Fibroblast of lung (primary cell): ENCODE measurements at regions not wholly inside any gene's neighbourhood (a gene's known extent, or its start where the extent isn't known, plus 50 kb on each side); places are given as distances from the start of the nearest gene placed in this dataset.
"Not testable (repeated sequence)": the region's sequence is repeated elsewhere in the genome, so short reads cannot be mapped to it uniquely, and the experiment has no call there.

ENCODE experiments used
- EZH2 ChIP-seq: IDR thresholded peaks from 2 replicates; pipeline ENCODE4 v1.5.1; 2012; ENCODE audit warnings: low read length, control low read depth, mild to moderate bottlenecking; ENCODE audit errors: missing control alignments
- TF ChIP-seq, protein P1 (sequence below), 2 donors: IDR thresholded peaks in 1 of 2; conservative IDR thresholded peaks in 1 of 2; 1 replicate in 1 of 2; 2 replicates in 1 of 2; pipeline ENCODE4 v1.5.1; 2011 to 2012; ENCODE audit warnings: low read length in 2 of 2, control low read depth in 1 of 2, inconsistent platforms in 1 of 2, low read depth in 1 of 2, mild to moderate bottlenecking in 1 of 2

DNA sequence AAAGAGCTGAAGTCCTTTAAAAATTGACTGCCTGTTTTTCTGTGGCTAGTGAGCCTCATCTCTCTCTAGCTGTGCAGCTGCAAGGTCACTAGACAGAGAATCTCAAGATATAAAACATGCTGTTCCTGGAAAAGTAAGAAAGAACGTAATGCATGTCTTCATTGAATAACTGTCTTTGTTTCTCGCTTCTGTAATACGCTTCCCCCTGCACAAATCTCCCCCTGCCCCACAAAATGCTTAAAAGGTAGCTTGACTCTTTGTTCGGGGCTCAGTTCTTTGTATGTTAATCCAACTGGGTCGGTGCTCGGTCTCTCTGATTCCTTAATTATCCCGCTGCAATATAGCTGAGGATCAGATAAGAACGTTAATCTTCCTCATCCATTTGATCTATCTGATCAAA, 1495.9 kb upstream of the DDX18 start:
- TF ChIP-seq, protein P1, sequence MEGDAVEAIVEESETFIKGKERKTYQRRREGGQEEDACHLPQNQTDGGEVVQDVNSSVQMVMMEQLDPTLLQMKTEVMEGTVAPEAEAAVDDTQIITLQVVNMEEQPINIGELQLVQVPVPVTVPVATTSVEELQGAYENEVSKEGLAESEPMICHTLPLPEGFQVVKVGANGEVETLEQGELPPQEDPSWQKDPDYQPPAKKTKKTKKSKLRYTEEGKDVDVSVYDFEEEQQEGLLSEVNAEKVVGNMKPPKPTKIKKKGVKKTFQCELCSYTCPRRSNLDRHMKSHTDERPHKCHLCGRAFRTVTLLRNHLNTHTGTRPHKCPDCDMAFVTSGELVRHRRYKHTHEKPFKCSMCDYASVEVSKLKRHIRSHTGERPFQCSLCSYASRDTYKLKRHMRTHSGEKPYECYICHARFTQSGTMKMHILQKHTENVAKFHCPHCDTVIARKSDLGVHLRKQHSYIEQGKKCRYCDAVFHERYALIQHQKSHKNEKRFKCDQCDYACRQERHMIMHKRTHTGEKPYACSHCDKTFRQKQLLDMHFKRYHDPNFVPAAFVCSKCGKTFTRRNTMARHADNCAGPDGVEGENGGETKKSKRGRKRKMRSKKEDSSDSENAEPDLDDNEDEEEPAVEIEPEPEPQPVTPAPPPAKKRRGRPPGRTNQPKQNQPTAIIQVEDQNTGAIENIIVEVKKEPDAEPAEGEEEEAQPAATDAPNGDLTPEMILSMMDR (conservative IDR thresholded peaks at IDR 0.05 in 1 of 2, IDR thresholded peaks at IDR 0.05 in 1 of 2; ENCODE audit: low read depth in 1 of 2, low read length in 2 of 2), result not testable (repeated sequence)
- TF ChIP-seq EZH2, result not testable (repeated sequence)
